ENCODE measurements at regions not wholly inside any gene's neighbourhood (a gene's known extent, or its start where the extent isn't known, plus 50 kb on each side); places are given as distances from the start of the nearest gene placed in this dataset.

GRCh38 chr15:96801576-96802150 is 471.2 kb downstream of the NR2F2 start:
- FAIRE-seq (no peak), DNase-seq (ENCODE audit: low read depth, low spot score) (no peak)
- no peaks in the 10 kb centered on the region for H3K36me3 ChIP-seq (ENCODE audit: control insufficient read depth in 2 of 2, extremely low read depth in 1 of 2, insufficient read depth in 2 of 2, low read length in 2 of 2)
- no peaks in the 10 kb centered on the region for H3K27me3 ChIP-seq (ENCODE audit: control insufficient read depth in 2 of 2, insufficient read depth in 2 of 2, low read length in 2 of 2)
- CTCF ChIA-PET: no interaction called here
- POLR2A ChIA-PET: no interaction called here
- no peaks in the 10 kb centered on the region for H3K9me1 ChIP-seq (replicated peaks; ENCODE audit: control insufficient read depth, extremely low read depth, insufficient read depth, low read length)
- intact Hi-C loops (cut with micrococcal nuclease): no loop called here
- TF ChIP-seq POLR2A (IDR thresholded peaks at IDR 0.05; ENCODE audit: low read depth, low read length): no peak
- no peak for TF ChIP-seq MYC (IDR thresholded peaks at IDR 0.05; ENCODE audit: low read depth, low read length)
- TF ChIP-seq GATA2 (IDR thresholded peaks at IDR 0.05; ENCODE audit: insufficient read depth, insufficient read length, low read depth, low read length): no peak
- no peak for TF ChIP-seq EZH2 (IDR thresholded peaks at IDR 0.05; ENCODE audit: borderline replicate concordance, low read depth, low read length, severe bottlenecking)
- no peak for TF ChIP-seq CTCF (IDR thresholded peaks at IDR 0.05; ENCODE audit: extremely low read depth in 1 of 2, insufficient read depth in 1 of 2, low read depth in 1 of 2, low read length in 2 of 2)
- TF ChIP-seq MAX (IDR thresholded peaks at IDR 0.05; ENCODE audit: insufficient read depth, insufficient read length): no peak
- TF ChIP-seq FOS (IDR thresholded peaks at IDR 0.05; ENCODE audit: borderline replicate concordance, insufficient read depth, low read length): no peak
- no peak for TF ChIP-seq POLR2AphosphoS5 (IDR thresholded peaks at IDR 0.05; ENCODE audit: insufficient read depth, low read depth, low read length)
- no peak for TF ChIP-seq JUN (IDR thresholded peaks at IDR 0.05; ENCODE audit: borderline replicate concordance, insufficient read depth, insufficient read length, low read depth)
- no peak overlapping the region for H3K9ac ChIP-seq (replicated peaks; ENCODE audit: extremely low read depth, insufficient read depth, low read length)
- H3K4me2 ChIP-seq (ENCODE audit: insufficient read depth, low read length): no peak overlapping the region
- H3K9me3 ChIP-seq (replicated peaks; ENCODE audit: control insufficient read depth, insufficient read depth, low read length): no peaks in the 10 kb centered on the region
- H3K79me2 ChIP-seq (ENCODE audit: control insufficient read depth, insufficient read depth, low read length): no peaks in the 10 kb centered on the region
- H3K4me1 ChIP-seq (ENCODE audit: control insufficient read depth, extremely low read depth, insufficient read depth, low read length): no peaks in the 10 kb centered on the region
- no peaks in the 10 kb centered on the region for H4K20me1 ChIP-seq (replicated peaks; ENCODE audit: control insufficient read depth, extremely low read depth, insufficient read depth, low read length)
- H3K27ac ChIP-seq (ENCODE audit: insufficient read depth, low read depth, low read length): no peak overlapping the region
- dilution Hi-C loops (cut with MboI; ENCODE audit: extremely low pct_ligation_motif_present, low sequenced_read_pairs): no loop called here
- no peak overlapping the region for H2AFZ ChIP-seq (ENCODE audit: low read depth, low read length)
- no TSS peak for BruUV-seq (replicated peaks)
- no peak overlapping the region for H3K4me3 ChIP-seq (replicated peaks in 1 of 3; ENCODE audit: insufficient read depth in 1 of 3, low read depth in 1 of 3, low read length in 3 of 3)

All from endothelial cell of umbilical vein (primary cell).